GM10266 (cell line): ENCODE measurements at regions not wholly inside any gene's neighbourhood (a gene's known extent, or its start where the extent isn't known, plus 50 kb on each side); places are given as distances from the start of the nearest gene placed in this dataset.
"Not testable (repeated sequence)": the region's sequence is repeated elsewhere in the genome, so short reads cannot be mapped to it uniquely, and the experiment has no call there.

Source experiments
- DNase-seq: peaks from one replicate; pipeline ENCODE4 v3.0.0; 2012; ENCODE audit errors: extremely low spot score
- CTCF ChIP-seq: IDR thresholded peaks from 2 replicates; pipeline ENCODE4 v1.5.1; 2012; ENCODE audit warnings: mild to moderate bottlenecking, low read depth; ENCODE audit not compliant: control insufficient read depth, insufficient read depth; ENCODE audit errors: missing control alignments

GRCh38 chr21:19489930-19490329 is 1086.3 kb upstream of the TMPRSS15 start:
- DNase-seq = no peak

GRCh38 chr21:19490481-19490880 is 1086.9 kb upstream of the TMPRSS15 start:
- no peak for TF ChIP-seq CTCF
- no peak for DNase-seq

More at GRCh38 chr21:19489930-19490329, 1086.3 kb upstream of the TMPRSS15 start:
- TF ChIP-seq CTCF = no peak

GRCh38 chr21:19493437-19494241 is 1090.1 kb upstream of the TMPRSS15 start:
- DNase-seq = not testable (repeated sequence)

- no peak for DNase-seq
- no peak for TF ChIP-seq CTCF
These were observed 1097.5 kb upstream of the TMPRSS15 start for GRCh38 chr21:19501115-19501514.

GRCh38 chr21:19507682-19508260 is 1104.2 kb upstream of the TMPRSS15 start:
- DNase-seq = no peak
- no peak for TF ChIP-seq CTCF

- DNase-seq = no peak
- no peak for TF ChIP-seq CTCF
These were observed 1104.9 kb upstream of the TMPRSS15 start for GRCh38 chr21:19508442-19508841.

GRCh38 chr21:19508844-19509243 is 1105.3 kb upstream of the TMPRSS15 start:
- no peak for TF ChIP-seq CTCF
- DNase-seq = no peak
